ENCODE measurements at regions not wholly inside any gene's neighbourhood (a gene's known extent, or its start where the extent isn't known, plus 50 kb on each side); places are given as distances from the start of the nearest gene placed in this dataset.

- H3F3A ChIP-seq (ENCODE audit: low read depth): no peaks in the 10 kb centered on the region
- no peak overlapping the region for H3K27ac ChIP-seq
- Mint-ChIP-seq H3K4me3 (no peak overlapping the region), H3K9me3 (peaks cover 10% of the 10 kb centered on the region), H3K27ac (no peak overlapping the region), H3K4me1 (no peaks in the 10 kb centered on the region), H3K36me3 (no peaks in the 10 kb centered on the region), H3K27me3 (ENCODE audit: insufficient read depth, low read depth) (no peaks in the 10 kb centered on the region)
- no peaks in the 10 kb centered on the region for H3K27me3 ChIP-seq
- H3K9me3 ChIP-seq (ENCODE audit: low read depth): peaks cover 3% of the 10 kb centered on the region
- no peak overlapping the region for H3K9ac ChIP-seq
- TF ChIP-seq CTCF (IDR thresholded peaks at IDR 0.05) (no peak), EZH2phosphoT487 (IDR thresholded peaks at IDR 0.05) (no peak), EZH2 (IDR thresholded peaks at IDR 0.05) (no peak)
- H2AFZ ChIP-seq (replicated peaks): no peak overlapping the region
- no peaks in the 10 kb centered on the region for H3K4me1 ChIP-seq
- no peak overlapping the region for H3K4me3 ChIP-seq
- no peaks in the 10 kb centered on the region for H4K20me1 ChIP-seq (ENCODE audit: low read depth)
- no peaks in the 10 kb centered on the region for H3K36me3 ChIP-seq
- no peaks in the 10 kb centered on the region for H3K79me2 ChIP-seq (ENCODE audit: low read depth)
- H3K4me2 ChIP-seq: no peak overlapping the region
- DNase-seq (ENCODE audit: low spot score): no peak
Observed at GRCh38 chrX:8939322-8939721, 94.6 kb downstream of the FAM9B start.

GRCh38 chrX:8927701-8928100 is 106.2 kb downstream of the FAM9B start:
- Mint-ChIP-seq H3K9me3 (peaks cover 4% of the 10 kb centered on the region), H3K36me3 (no peaks in the 10 kb centered on the region), H3K27me3 (ENCODE audit: insufficient read depth, low read depth) (no peaks in the 10 kb centered on the region), H3K27ac (no peak overlapping the region), H3K4me1 (no peaks in the 10 kb centered on the region), H3K4me3 (no peak overlapping the region)
- no peaks in the 10 kb centered on the region for H3K36me3 ChIP-seq
- no peaks in the 10 kb centered on the region for H3K9me3 ChIP-seq (ENCODE audit: low read depth)
- H4K20me1 ChIP-seq (ENCODE audit: low read depth): no peaks in the 10 kb centered on the region
- TF ChIP-seq EZH2phosphoT487 (IDR thresholded peaks at IDR 0.05) (no peak), CTCF (IDR thresholded peaks at IDR 0.05) (no peak), EZH2 (IDR thresholded peaks at IDR 0.05) (no peak)
- H3K4me2 ChIP-seq: no peak overlapping the region
- H3K9ac ChIP-seq: no peak overlapping the region
- H3K27ac ChIP-seq: no peak overlapping the region
- H3K4me3 ChIP-seq: no peak overlapping the region
- no peaks in the 10 kb centered on the region for H3K4me1 ChIP-seq
- no peaks in the 10 kb centered on the region for H3F3A ChIP-seq (ENCODE audit: low read depth)
- DNase-seq (ENCODE audit: low spot score): no peak
- no peaks in the 10 kb centered on the region for H3K79me2 ChIP-seq (ENCODE audit: low read depth)
- no peaks in the 10 kb centered on the region for H3K27me3 ChIP-seq
- no peak overlapping the region for H2AFZ ChIP-seq (replicated peaks)

- TF ChIP-seq CTCF (IDR thresholded peaks at IDR 0.05) (no peak), EZH2 (IDR thresholded peaks at IDR 0.05) (no peak), EZH2phosphoT487 (IDR thresholded peaks at IDR 0.05) (no peak)
- Histone ChIP-seq H3K27ac (no peak overlapping the region), H3K36me3 (no peaks in the 10 kb centered on the region), H2AFZ (replicated peaks) (no peak overlapping the region), H4K20me1 (ENCODE audit: low read depth) (no peaks in the 10 kb centered on the region), H3K4me3 (no peak overlapping the region), H3F3A (ENCODE audit: low read depth) (no peaks in the 10 kb centered on the region), H3K79me2 (ENCODE audit: low read depth) (no peaks in the 10 kb centered on the region), H3K4me2 (no peak overlapping the region), H3K9ac (no peak overlapping the region), H3K27me3 (no peaks in the 10 kb centered on the region), H3K4me1 (no peaks in the 10 kb centered on the region), H3K9me3 (ENCODE audit: low read depth) (no peaks in the 10 kb centered on the region)
- Mint-ChIP-seq H3K27me3 (ENCODE audit: insufficient read depth, low read depth) (no peaks in the 10 kb centered on the region), H3K9me3 (peaks cover 3% of the 10 kb centered on the region), H3K4me1 (no peaks in the 10 kb centered on the region), H3K4me3 (no peak overlapping the region), H3K36me3 (no peaks in the 10 kb centered on the region), H3K27ac (no peak overlapping the region)
- no peak for DNase-seq (ENCODE audit: low spot score)
Observed at GRCh38 chrX:8927066-8927635, 106.8 kb downstream of the FAM9B start.

Measured in neural progenitor cell (in vitro differentiated cells).